HG03432 (cell line): ENCODE measurements at regions not wholly inside any gene's neighbourhood (a gene's known extent, or its start where the extent isn't known, plus 50 kb on each side); places are given as distances from the start of the nearest gene placed in this dataset.

Experiments used
- ATAC-seq: cut with Tn5 transposase; IDR thresholded peaks from one replicate; pipeline ENCODE4 v1.9.1; 2021; ENCODE audit warnings: mild to moderate bottlenecking, moderate library complexity; ENCODE audit not compliant: unreplicated experiment

GRCh38 chr3:8450618-8451017, 51.0 kb upstream of the LMCD1 start:
- ATAC-seq, result no peak

DNA sequence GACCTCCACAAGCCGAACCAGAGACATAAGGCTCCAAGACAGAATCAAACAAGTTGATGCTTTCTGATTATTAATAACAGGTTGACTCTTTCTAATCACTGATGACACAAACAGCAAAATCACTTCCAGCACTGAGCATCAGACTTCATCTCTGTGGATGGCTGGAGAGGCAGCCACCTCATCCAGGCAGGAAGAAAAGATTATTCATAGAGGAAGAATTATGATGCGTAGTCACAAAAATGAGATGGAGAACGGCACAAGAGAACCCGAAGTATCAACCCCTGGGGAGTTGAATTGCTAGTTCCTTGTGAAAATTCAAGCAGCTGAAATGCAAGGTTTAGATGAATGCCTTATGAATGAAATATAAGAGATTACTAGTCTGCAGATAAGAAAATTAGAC, 49.9 kb upstream of the LMCD1 start:
- no peak for ATAC-seq
